AG20443 (cell line): ENCODE measurements at regions not wholly inside any gene's neighbourhood (a gene's known extent, or its start where the extent isn't known, plus 50 kb on each side); places are given as distances from the start of the nearest gene placed in this dataset.
"Not testable (repeated sequence)": the region's sequence is repeated elsewhere in the genome, so short reads cannot be mapped to it uniquely, and the experiment has no call there.

Experiments
- DNase-seq: peaks from one replicate; pipeline ENCODE4 v3.0.0; 2012; ENCODE audit warnings: low spot score, mixed read lengths

DNA sequence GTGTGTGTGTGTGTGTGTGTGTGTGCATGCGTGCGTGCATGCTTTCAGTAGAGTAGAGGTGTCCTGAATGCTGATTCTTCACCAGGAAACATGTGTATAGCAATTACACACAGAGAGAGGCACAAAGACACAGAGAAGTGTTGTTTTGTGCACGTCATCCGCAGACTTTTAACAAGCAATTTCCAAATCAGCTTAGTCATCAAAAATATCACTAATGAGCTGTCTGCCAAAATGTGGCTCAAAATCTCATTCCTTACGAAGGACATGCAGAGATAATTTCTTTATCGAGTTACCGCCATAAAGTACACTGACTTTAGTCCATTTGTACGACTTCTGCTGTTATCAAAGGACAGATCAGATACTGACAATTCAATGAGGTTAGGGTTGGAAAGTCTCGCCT lies 274.9 kb upstream of the RARB start:
- DNase-seq, result no peak

DNA sequence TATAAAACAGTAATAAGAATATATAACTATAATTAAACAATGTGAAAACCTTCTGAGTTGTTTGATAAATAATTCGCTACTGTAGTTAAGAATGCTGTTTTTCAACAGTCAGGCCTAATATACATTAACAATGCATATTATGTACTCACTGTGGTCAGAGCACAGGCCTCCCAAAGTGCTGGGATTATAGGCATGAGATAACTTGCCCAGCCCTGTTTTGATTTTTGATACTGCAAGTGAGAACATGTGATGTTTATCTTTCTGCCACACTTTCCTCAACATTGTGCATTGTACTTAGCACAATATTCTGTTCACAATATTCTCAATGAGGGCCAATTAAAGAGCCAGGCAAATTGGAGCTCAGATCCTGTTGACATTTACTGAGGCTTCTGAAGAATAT lies 274.5 kb upstream of the RARB start:
- DNase-seq, result no peak

DNA sequence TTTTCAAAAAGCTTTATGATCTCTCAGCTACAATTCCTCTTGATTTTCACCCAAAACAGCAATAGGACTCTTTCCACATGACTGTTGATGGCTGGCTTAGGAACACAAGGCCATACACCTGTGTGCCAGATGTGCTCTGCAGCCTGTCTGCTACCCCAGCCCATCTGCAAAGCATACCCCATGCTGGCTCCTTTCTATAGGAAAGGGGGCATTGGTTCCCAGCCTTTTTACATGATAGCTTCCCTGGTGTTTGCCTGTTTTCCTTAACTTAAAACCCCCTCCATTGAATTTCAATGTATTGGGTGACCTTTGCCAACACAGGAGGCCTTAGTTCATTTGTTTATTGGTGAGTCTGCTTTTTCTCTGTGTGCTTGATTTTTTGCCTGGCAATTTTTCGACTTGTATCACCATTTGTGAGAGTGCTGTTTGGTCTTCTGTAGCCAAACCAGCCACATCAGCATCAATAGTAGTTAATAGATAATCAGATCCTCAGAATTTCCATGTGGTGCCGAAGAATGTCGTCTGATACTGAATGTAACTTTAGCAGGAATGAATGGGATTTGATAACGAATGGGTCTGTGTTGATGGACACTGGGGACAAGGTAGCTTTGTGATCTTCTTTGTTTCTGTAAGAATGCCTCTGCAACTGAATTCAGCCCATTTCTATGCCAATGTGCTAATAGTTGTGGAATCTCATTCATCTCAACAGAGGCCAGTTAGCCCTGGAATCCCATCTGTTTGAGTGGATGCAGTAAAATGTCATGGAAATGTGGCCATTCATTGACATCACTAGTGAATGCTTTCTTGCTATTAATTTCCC lies 272.2 kb upstream of the RARB start:
- DNase-seq, result no peak

DNA sequence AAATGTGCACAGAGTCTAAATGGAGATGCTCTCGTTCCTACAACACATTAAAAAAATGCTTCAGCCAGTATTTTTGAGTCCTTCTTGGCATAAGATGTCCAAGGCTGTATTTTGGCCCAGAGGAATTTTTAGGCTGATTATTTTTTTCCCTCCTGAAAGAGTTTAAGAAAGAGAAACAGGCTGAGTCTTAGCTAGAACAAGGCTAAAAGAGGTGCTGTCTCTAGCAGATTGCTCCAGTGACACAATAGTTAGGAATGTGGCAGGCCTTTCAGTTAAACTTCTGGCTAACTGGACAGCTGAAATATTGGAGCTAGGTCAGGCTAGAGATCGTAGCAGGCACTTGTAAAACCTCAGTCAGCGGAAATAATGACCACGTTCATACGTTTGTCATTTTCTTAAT lies 271.4 kb upstream of the RARB start:
- peak; percentile 70 for DNase-seq

DNA sequence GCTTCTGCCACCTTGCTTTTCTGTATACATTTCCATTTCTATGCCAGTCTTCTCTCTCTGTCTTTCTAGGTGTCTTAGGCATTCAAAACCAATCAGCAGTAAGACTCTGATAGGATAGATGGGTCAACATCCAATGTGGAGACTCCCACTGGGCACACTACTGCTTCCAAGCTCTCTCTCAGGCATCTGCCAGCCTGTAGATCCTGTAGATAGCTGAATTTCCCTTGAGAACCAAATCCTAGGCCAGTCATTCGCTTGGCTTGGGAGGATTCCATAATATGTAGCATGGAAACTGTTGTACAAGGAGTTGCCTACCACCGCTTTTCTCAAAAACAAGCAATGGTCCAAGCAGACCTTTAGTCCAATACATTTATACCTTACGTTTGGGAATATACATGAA lies 262.8 kb upstream of the RARB start:
- DNase-seq, result no peak

DNA sequence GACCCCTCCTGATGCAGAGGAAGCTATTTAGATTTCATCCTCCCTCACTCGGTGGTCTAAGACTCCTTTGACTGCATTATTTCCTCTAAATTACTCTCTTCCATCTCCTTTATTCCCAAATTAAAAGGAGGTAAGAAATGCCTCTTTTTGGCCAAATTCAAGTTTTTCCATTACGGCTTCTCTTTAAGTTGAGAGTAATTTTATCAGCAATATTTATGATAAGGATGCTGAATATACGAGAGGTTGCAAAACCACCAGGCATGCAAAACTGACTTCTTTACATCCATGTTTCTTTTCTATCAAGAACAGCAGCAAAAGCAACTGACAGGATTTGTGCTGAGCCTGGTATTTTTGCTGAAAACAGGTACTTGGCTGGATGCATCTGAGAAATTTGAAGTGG lies 262.0 kb upstream of the RARB start:
- no peak for DNase-seq

DNA sequence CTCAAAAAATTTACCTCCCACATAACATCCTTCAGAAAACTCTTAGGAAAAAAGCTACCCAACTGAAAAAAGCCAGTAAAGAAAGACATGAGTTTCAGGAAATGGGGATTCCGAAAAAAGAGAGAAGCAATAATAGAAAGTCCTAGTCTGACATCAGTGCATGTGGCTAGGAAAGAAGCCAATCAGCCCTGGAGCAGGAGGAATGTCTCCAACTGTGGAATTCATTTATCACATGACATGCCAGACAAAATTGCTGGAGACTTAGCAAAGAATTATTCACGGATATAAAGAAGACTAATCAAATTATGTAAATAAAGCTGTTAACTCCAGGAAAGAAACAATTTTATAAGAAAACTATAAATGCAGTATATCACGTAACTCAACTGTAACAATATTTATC lies 258.9 kb upstream of the RARB start:
- DNase-seq, result no peak

DNA sequence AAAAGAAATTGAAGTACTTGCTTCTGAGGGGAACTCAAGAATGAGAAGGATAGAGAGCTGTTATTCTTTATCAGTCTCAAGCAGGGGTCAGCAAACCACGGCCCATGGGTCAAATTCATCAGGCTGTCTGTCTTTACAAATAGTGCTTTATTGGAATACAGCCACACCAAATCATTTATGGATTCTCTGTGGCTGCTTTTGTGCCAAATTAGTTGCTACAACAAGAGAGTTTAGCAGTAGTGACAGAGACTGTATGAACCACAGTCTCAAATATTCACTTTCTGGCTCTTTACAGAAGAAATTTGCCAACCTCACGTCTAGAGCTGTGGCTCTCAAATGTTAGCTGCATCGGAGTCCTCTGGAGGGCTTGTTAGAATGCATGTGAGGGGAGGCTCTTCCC lies 258.0 kb upstream of the RARB start:
- DNase-seq, result no peak

DNA sequence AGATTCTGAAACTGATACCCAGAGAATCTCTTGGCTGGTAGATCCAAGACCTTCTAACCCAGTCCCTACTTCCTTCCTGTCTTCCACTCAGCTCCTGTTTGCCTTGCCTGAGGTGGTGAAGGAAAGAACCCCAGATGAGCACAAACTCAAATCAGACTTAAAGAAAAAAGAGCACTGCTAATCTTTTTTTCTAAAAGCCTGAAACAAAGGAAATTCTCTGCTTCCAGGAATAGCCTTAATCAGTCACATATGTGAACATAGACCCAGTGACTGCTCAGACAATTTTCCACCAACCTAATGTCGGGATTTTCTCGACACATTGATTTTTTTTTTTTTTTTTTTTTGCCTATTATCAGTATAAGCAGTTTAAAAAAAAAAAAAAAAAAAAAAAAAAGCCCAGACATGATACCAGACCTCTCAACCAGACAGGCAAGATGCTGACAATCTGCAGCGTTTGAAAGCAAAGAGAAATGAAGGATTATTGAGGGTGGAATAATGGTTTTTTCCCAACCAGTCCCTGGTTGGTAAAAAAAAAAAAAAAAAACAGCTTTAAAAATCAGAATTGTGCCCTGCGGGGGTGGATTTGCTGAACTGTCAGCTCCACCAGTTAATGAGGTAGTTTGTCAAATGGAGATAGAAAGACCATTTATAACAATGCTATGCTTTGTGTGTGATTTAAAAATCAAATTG lies 256.8 kb upstream of the RARB start:
- DNase-seq, result no peak

DNA sequence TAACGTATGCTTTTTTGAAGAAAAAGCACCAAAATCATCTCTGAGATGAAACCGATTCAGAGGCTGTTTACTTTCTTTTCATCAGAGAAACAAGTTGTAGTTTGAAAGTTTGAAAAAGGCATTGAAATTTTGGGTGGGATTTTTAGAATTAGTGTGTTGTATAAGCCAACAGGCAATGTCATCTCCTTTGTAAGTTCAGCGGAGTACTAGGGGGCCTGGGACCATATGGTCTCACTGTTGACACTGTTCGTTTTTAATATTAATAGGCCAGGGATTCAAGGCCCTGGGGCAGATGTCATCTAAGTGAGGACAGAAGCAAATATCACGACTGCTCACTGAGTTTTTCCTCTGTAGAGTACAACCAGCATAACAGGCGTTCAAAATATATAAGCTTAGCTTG lies 256.2 kb upstream of the RARB start:
- no peak for DNase-seq

DNA sequence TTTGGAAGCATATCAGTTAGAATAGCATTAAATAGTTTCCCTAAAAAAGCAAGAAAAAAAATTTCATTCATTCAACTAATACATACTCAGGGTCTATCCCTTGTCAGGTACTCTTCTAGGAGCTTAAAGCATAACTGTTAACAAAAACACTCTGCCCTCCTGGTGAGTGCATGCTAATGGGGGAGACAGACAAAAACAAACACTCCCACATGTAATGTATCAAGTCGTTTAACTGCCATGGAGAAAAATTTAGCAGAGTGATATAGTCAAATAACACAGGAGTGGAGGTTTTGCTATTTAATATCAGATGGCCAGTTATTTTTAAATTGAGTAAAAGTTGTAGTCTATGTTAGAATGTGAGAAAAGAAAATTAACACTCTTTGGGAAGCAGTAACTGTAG lies 254.5 kb upstream of the RARB start:
- no peak for DNase-seq

DNA sequence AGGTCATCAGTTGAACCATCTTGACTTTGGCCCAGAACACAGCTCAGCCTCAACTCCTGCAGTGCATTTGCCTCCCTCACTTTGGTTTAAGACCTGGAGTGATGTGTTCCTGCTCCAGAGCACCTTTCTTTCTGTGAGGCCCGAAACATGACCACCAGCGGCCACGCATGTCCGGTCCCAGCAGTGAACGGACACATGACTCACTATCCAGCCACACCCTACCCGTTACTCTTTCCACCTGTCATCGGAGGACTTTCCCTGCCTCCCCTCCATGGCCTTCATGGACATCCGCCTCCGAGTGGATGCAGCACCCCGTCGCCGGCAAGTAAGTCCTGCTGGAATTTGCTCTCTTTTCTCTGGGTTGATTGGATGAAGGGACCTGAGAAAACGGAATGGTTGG lies 253.8 kb upstream of the RARB start:
- no peak for DNase-seq

DNA sequence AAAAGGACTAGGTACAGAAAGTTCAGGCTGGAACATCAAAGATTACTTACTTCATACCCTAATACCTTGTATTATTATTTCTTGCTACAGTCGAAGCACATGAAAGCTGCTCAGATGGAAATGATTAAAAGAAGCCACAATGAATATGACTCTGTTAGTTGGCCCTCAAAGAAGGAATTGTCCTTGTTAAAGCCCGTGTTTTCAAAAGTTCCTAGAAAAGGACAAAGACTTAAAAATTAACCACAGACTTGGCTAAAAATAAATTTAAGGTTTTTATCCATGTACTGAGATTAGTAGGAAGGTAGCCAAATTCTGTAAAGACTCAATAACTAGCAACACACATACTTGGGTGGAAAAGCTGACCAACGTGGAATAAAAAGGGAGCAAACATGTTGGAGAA lies 251.0 kb upstream of the RARB start:
- no peak for DNase-seq

DNA sequence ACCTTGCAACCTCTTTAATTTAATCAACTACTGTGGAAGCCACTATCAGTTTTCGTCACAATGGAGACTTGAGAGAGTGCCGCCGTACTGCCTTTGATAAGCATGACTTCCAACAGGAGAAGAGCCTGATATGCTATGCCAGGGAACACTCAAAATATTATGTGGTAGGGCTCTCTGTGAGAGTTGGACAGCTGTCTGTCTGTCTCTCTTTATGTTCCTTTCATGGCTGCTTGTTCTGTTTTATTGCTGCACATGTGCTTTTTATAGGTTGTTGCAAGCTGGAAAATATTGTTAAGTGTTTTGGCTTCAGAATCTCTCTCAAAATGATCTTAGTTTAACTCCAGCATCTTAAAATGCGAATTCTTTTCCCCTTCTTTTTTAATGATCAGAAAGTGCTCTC lies 249.4 kb upstream of the RARB start:
- no peak for DNase-seq

DNA sequence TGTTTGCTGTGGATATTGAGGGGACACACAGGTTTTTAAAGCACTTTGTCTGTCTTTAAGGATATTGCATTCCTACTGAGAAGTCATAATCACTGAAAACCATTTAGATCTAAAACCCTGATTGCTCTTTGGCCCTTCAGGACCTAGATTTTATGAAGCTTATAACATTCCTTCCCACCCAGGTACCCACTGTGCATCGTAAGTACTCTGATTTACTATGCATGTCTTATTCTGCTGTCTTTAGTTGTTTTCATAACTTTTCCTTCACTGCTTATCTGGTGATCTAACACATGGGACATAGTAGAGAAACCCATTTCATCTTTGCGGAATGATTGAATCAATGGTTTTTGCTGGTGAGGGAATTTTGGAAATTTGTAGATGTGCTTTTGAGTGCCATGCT lies 247.0 kb upstream of the RARB start:
- DNase-seq, result no peak

DNA sequence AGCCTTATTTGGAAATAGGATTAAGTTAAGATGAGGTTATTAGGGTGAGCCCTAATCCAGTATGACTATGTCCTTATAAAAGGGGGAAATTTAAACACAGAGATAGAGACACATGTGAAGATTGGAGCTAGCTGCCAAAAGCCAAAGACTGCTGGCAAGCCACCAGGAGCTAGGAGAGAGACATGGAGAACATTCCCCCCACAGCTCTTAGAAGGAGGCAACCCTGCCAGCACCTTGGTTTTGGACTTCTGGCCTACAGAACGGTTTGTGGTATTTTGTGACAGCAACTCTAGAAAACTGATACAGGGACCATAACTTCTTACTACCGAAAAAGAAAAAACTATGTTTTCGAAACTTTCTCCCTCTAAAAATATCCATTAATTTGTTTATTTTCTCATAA lies 245.3 kb upstream of the RARB start:
- DNase-seq, result no peak

DNA sequence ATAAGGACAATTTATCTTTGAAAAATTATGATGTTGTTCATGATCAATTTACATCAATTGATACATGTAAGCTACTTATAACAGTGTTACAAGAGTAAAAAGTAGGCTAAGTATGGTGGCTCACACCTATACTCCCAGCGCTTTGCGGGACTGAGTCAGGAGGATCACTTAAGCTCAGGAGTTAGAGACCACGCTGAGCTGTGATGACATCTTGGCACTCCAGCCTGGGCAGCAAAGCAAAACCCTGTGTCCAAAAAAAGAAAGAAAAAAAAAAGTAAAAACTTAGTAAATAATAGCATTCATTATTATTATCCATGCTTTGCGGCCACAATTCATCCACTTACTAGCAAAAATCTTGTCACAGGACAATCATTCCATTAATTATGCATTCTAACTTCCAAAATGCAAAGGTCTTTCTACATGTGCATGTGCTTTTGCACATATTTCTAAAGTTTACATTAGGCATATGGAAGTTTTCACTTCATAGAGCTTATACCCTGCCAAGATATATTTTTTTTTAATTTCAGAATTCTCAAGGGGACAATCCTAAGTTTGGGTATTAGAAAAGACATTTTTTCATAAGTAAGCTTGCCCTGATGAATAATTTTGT lies 243.3 kb upstream of the RARB start:
- no peak for DNase-seq

DNA sequence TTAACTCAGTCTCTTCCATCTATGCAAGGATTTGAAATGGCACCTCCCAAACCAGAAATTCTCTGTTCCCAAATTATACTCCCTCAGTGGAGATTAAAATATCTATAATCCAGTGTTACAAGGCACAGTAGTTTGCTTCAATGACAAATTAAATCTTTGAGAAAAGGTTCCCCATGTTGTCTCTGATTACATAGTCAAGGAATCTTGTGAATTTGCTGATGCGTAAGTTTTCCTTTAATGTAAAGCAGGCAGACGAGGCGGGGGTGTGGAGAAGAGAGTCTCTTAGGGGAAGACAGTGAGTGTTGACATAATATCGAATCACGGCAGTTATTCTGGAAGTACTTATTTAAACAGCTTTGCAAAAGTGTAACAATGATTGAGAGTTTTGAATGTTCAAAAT lies 236.4 kb upstream of the RARB start:
- DNase-seq, result no peak

DNA sequence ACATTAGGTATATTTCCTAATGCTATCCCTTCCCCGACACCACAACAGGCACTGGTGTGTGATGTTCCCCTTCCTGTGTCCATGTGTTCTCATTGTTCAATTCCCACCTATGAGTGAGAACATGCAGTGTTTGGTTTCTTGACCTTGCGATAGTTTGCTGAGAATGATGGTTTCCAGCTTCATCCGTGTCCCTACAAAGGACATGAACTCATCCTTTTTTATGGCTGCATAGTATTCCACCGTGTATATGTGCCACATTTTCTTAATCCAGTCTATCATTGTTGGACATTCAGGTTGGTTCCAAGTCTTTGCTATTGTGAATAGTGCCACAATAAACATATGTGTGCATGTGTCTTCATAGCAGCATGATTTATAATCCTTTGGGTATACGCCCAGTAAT lies 228.5 kb upstream of the RARB start:
- DNase-seq, result not testable (repeated sequence)

DNA sequence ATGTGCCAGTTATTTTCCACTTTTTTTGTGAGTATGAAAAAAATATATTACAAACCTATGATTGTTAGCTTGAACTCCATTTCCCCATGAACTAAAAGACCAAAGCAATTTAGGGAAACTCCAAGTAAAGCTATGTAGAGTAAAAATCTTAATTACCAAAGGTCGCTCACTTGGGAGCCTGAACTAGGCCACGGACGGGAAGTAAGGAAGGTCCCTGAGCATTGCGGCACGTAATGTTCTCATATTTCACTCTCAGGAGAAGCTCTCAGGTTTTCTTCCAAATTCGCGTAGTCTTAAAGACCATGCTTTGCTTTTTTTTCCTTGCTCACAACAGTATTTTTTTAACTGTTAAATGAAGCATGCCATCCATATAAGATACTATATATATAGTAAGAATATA lies 215.3 kb upstream of the RARB start:
- no peak for DNase-seq

DNA sequence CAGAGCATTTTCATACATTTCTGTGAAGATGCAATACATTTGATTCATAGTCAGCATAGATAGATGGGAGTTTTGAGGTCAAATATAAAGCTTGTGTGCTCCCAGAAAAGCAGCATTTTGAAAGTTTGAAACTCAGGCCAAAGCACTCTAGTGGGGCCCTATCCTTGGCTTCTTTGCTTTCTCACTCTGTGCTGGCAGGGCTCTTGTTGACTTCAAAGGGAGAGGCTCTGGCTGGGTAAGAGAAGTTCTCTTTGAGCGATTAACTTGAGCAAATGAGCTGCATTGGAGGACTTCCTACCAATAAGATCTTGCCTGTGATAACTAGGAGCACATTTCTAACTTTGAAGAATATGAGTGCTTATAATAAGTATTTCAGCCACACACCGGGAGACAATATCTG lies 214.0 kb upstream of the RARB start:
- no peak for DNase-seq

DNA sequence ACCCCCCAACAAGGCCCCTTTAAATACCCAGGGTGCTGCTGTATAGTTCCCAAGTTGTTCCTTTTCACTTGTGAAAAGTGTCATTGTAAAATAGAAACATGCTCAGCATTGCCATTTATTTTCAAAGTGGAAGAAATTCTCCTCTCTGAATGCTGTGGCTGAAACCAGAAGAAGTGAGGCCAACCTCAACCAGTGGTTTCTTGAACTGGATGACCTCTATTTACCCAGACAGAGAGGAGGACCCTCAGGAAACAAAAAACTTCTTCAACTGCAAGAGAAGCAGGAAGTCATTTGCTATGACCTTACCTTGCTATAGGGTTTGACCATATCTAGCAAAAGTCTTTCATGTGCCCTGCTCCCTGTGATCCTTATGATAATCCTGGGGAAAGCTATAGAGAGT lies 209.7 kb upstream of the RARB start:
- no peak for DNase-seq

DNA sequence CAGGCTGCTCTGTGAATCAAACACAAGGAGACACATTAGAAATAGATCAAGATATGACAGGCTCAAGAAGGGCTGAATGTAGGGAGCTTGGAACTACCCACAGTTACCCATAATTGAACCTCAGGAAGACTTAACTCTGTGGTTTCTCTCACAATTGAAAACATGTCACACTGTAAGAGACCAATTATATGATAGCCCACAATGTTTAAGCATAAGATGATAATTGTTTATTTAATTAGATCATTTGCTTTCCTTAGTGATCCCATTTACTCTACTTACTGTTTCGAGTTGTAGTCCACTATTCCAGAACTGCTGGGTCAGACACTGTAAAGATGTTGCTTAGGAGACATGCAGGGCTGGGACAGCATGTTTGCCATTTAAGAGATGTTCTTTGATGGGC lies 201.3 kb upstream of the RARB start:
- DNase-seq, result no peak

DNA sequence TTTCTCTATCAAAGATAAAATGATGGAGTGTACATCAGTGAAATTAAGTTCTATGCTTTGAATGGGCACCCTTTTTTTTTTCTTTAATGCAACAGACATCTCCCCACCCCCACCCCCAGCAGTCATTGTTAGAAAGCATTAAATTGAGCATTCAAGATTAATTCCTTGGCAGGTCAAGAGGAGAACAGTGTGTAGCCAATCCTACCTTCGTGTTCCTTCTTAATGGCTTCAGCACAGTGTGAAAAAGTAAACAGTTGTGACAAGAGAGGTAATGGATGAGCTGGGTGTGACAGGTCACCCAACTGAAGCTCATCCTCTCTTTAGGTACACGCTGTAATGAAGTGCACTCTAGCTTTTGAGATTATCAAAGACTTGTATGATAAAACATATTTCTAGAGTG lies 198.5 kb upstream of the RARB start:
- DNase-seq, result no peak
